Activated naive CD4-positive, alpha-beta T cell treated with anti-CD3 and anti-CD28 coated beads for 36 hours (primary cell): ENCODE measurements at regions not wholly inside any gene's neighbourhood (a gene's known extent, or its start where the extent isn't known, plus 50 kb on each side); places are given as distances from the start of the nearest gene placed in this dataset.

Experiments
- CTCF ChIA-PET: fragments of 350-600 bp; sonication (Branson Sonifier 250); formaldehyde crosslinking; loops from one replicate; lab custom pipeline; 2021; ENCODE audit warnings: antibody characterized with exemption; lab: Charles Lee
- DNase-seq: peaks from one replicate; pipeline ENCODE4 v3.0.0-alpha.2; 2020
- H3K27ac Mint-ChIP-seq: one replicate; pipeline ENCODE4 v1.8.0; 2021; ENCODE audit warnings: mild to moderate bottlenecking, mixed read lengths
- H3K27me3 Mint-ChIP-seq: one replicate; pipeline ENCODE4 v1.8.0; 2021; ENCODE audit warnings: low read depth, mixed read lengths
- H3K36me3 Mint-ChIP-seq: one replicate; pipeline ENCODE4 v1.8.0; 2021; ENCODE audit warnings: low read depth, mixed read lengths
- H3K4me1 Mint-ChIP-seq: one replicate; pipeline ENCODE4 v1.8.0; 2021; ENCODE audit warnings: low read depth, mixed read lengths
- H3K4me3 Mint-ChIP-seq: one replicate; pipeline ENCODE4 v1.8.0; 2021; ENCODE audit warnings: mild to moderate bottlenecking, moderate library complexity, mixed read lengths
- H3K9me3 Mint-ChIP-seq: one replicate; pipeline ENCODE4 v1.8.0; 2021; ENCODE audit warnings: mixed read lengths
- intact Hi-C: fragments of 100-400 bp; cut with micrococcal nuclease; formaldehyde crosslinking; loops from one replicate; pipeline ENCODE4 v1.15.1; 2023

GRCh38 chr21:33121715-33122475 is 52.0 kb downstream of the OLIG1 start:
- peaks cover 6% of the 10 kb centered on the region for H3K4me1 Mint-ChIP-seq
- H3K36me3 Mint-ChIP-seq, result no peaks in the 10 kb centered on the region
- DNase-seq, result no peak
- CTCF ChIA-PET, result interaction anchor here (0.6 kb wide), 1 partner anchor 289 kb away, joined by 5 read pairs; no protein-coding TSS in a partner anchor
- H3K4me3 Mint-ChIP-seq, result no peak overlapping the region
- H3K27ac Mint-ChIP-seq, result no peak overlapping the region
- H3K27me3 Mint-ChIP-seq, result no peaks in the 10 kb centered on the region
- no peaks in the 10 kb centered on the region for H3K9me3 Mint-ChIP-seq
- intact Hi-C loops, result loop anchor here (10.0 kb wide), 1 partner anchor 97 kb away; the partner anchor contains the start of gene OLIG2

- no peak overlapping the region for H3K4me3 Mint-ChIP-seq
- CTCF ChIA-PET, result no interaction called here
- H3K27me3 Mint-ChIP-seq, result no peaks in the 10 kb centered on the region
- H3K9me3 Mint-ChIP-seq, result no peaks in the 10 kb centered on the region
- H3K36me3 Mint-ChIP-seq, result no peaks in the 10 kb centered on the region
- intact Hi-C loops, result loop anchor here (10.0 kb wide), 1 partner anchor 98 kb away; the partner anchor contains the start of gene OLIG2
- H3K4me1 Mint-ChIP-seq, result peaks cover 4% of the 10 kb centered on the region
- H3K27ac Mint-ChIP-seq, result no peak overlapping the region
- DNase-seq, result no peak
Observed at GRCh38 chr21:33122507-33122906, 52.6 kb downstream of the OLIG1 start.

DNA sequence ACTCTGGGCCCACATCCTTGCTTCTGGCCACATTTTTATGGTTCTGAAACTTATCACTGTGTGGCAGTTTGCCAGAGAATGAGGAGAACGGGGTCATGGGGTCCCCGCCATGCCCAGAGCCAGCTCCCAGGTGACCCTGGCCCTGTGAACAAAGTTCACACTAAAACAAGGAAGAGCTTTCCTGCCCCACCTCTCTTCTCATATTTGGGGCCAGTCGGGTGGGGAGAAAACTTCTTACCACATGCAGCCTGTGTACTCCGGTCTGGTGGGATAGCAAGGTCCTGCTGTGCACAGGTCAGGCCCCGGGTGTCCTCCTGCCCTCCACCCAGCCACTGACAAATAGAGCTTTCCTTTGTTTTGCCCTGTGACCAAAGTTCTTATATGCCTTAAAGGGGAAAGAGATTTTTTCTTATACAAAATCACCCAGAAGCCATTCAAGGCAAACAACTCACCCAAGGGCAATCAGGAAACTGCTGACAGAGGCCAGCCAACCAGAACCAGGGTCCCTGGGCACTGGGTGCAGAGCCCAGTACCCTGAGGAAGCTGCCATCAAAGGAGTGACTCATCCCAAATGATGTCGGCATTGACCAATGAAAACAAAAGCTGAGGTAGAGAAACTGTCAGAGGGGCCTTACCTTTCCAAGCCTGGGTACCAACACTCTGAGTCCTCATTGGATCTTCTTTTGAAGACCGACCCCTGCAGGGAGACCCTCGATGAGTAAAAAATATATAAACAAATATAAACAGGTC is 53.6 kb downstream of the OLIG1 start:
- H3K4me1 Mint-ChIP-seq, result peaks cover 4% of the 10 kb centered on the region
- H3K27me3 Mint-ChIP-seq, result no peaks in the 10 kb centered on the region
- no peak overlapping the region for H3K4me3 Mint-ChIP-seq
- intact Hi-C loops, result loop anchor here (10.0 kb wide), 1 partner anchor 99 kb away; the partner anchor contains the start of gene OLIG2
- H3K27ac Mint-ChIP-seq, result no peak overlapping the region
- no peaks in the 10 kb centered on the region for H3K9me3 Mint-ChIP-seq
- no peak for DNase-seq
- CTCF ChIA-PET, result no interaction called here
- no peaks in the 10 kb centered on the region for H3K36me3 Mint-ChIP-seq

- no peaks in the 10 kb centered on the region for H3K27me3 Mint-ChIP-seq
- H3K27ac Mint-ChIP-seq, result no peak overlapping the region
- H3K36me3 Mint-ChIP-seq, result no peaks in the 10 kb centered on the region
- CTCF ChIA-PET, result interaction anchor here (0.6 to 1.4 kb wide), 2 partner anchors 8 to 320 kb away, joined by 3 to 5 read pairs; no protein-coding TSS in a partner anchor
- H3K4me3 Mint-ChIP-seq, result no peak overlapping the region
- peaks cover 4% of the 10 kb centered on the region for H3K4me1 Mint-ChIP-seq
- H3K9me3 Mint-ChIP-seq, result no peaks in the 10 kb centered on the region
- DNase-seq, result no peak
- intact Hi-C loops, result loop anchor here (10.0 kb wide), 1 partner anchor 100 kb away; the partner anchor contains the start of gene OLIG2
Observed at GRCh38 chr21:33124889-33125288, 54.9 kb downstream of the OLIG1 start.

GRCh38 chr21:33125680-33126375 is 55.9 kb downstream of the OLIG1 start:
- intact Hi-C loops, result loop anchor here (2.0 to 10.0 kb wide), 2 partner anchors 101 to 293 kb away; partner anchors contain the start of gene OLIG2

DNA sequence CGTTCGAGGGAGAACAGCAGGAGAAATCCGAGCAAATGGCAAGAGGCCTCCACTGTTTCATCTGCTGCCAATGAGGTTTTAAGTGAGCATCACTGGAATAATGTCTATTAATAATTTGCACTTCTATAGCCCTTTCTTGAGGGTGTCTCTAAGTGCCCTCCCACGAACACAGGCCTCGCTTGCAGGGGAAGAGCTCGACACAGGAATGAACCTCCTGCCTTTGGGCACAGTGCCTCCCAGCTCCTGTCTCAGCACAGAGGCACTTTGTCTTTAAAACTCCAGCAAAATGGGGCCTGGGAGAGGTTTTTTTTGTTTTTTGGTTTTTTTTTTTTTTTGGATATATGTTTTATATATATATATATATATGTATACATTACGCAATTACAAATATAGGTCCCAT is 56.6 kb downstream of the OLIG1 start:
- H3K27ac Mint-ChIP-seq, result no peak overlapping the region
- no peak for DNase-seq
- no peaks in the 10 kb centered on the region for H3K36me3 Mint-ChIP-seq
- no peaks in the 10 kb centered on the region for H3K27me3 Mint-ChIP-seq
- H3K9me3 Mint-ChIP-seq, result no peaks in the 10 kb centered on the region
- no peak overlapping the region for H3K4me3 Mint-ChIP-seq
- intact Hi-C loops, result loop anchor here (2.0 to 10.0 kb wide), 2 partner anchors 102 to 294 kb away; partner anchors contain the start of gene OLIG2
- CTCF ChIA-PET, result interaction anchor here (0.6 to 2.4 kb wide), 14 partner anchors 8 to 296 kb away, joined by 3 to 18 read pairs (median 6); no protein-coding TSS in a partner anchor
- peaks cover 4% of the 10 kb centered on the region for H3K4me1 Mint-ChIP-seq

More at GRCh38 chr21:33125680-33126375, 55.9 kb downstream of the OLIG1 start:
- Mint-ChIP-seq H3K9me3 (no peaks in the 10 kb centered on the region), H3K36me3 (no peaks in the 10 kb centered on the region), H3K27ac (no peak overlapping the region), H3K4me1 (peaks cover 4% of the 10 kb centered on the region), H3K4me3 (no peak overlapping the region), H3K27me3 (no peaks in the 10 kb centered on the region)
- CTCF ChIA-PET, result interaction anchor here (0.6 to 1.4 kb wide), 2 partner anchors 9 to 236 kb away, joined by 3 read pairs; no protein-coding TSS in a partner anchor
- DNase-seq, result no peak

GRCh38 chr21:33127154-33127867 is 57.4 kb downstream of the OLIG1 start:
- CTCF ChIA-PET, result interaction anchor here (0.5 to 2.4 kb wide), 21 partner anchors 9 to 315 kb away, joined by 3 to 18 read pairs (median 5); no protein-coding TSS in a partner anchor
- Mint-ChIP-seq H3K36me3 (no peaks in the 10 kb centered on the region), H3K4me1 (peaks cover 4% of the 10 kb centered on the region), H3K27me3 (no peaks in the 10 kb centered on the region), H3K27ac (no peak overlapping the region), H3K4me3 (peak overlapping the region; percentile 55), H3K9me3 (no peaks in the 10 kb centered on the region)
- peak; percentile 84 for DNase-seq
- intact Hi-C loops, result loop anchor here (1.0 to 10.0 kb wide), 6 partner anchors 103 to 474 kb away; partner anchors contain the start of gene OLIG2

GRCh38 chr21:33127868-33128242 is 57.9 kb downstream of the OLIG1 start:
- Mint-ChIP-seq H3K9me3 (no peaks in the 10 kb centered on the region), H3K36me3 (no peaks in the 10 kb centered on the region)
- CTCF ChIA-PET, result interaction anchor here (0.8 to 2.4 kb wide), 20 partner anchors 9 to 297 kb away, joined by 3 to 18 read pairs (median 6); no protein-coding TSS in a partner anchor

DNA sequence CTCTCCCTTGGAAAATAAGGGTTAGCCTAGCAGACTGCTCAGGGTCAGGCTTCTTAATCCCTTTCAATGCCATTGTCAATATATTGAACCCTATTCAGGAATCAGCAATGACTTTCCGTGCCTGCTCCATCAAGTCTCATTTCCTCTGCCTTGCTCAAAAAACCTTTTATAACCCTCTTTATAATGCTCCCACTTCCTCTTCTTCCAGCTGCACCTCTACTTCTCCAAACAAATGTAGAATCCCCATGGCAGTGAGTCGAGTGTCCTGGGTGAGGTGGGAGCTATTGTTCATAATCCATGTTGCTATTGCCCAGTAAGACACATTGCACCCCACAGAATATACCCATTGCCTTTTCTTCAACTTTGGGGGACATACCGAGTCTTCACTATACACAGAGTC is 58.6 kb downstream of the OLIG1 start:
- no peak for DNase-seq
- no peaks in the 10 kb centered on the region for H3K9me3 Mint-ChIP-seq
- no peaks in the 10 kb centered on the region for H3K27me3 Mint-ChIP-seq
- CTCF ChIA-PET, result interaction anchor here (0.7 to 2.4 kb wide), 6 partner anchors 9 to 204 kb away, joined by 3 to 16 read pairs (median 4); no protein-coding TSS in a partner anchor
- peaks cover 4% of the 10 kb centered on the region for H3K4me1 Mint-ChIP-seq
- H3K4me3 Mint-ChIP-seq, result no peak overlapping the region
- no peaks in the 10 kb centered on the region for H3K36me3 Mint-ChIP-seq
- H3K27ac Mint-ChIP-seq, result no peak overlapping the region
- intact Hi-C loops, result loop anchor here (10.0 kb wide), 1 partner anchor 104 kb away; the partner anchor contains the start of gene OLIG2

More at GRCh38 chr21:33127868-33128242, 57.9 kb downstream of the OLIG1 start:
- Mint-ChIP-seq H3K4me1 (peaks cover 4% of the 10 kb centered on the region), H3K27ac (no peak overlapping the region), H3K27me3 (no peaks in the 10 kb centered on the region), H3K4me3 (no peak overlapping the region)
- intact Hi-C loops, result loop anchor here (1.0 to 10.0 kb wide), 6 partner anchors 103 to 475 kb away; partner anchors contain the start of gene OLIG2
- DNase-seq, result no peak

DNA sequence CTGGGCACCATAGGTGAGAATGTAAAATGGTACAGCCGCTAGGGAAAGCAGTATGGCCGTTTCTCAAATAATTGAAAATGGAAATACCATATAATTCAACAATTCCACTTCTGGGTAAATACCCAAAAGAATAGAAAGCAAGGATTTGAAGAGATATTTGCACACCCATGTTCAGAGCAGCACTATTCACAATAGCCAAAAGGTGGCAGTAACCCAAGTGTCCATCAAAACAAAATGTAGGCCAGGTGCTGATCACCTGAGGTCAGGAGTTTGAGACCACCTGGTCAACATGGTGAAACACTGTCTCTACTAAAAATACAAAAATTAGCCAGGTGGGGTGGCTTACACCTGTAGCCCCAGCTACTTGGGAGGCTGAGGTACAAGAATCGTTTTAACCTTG is 62.1 kb downstream of the OLIG1 start:
- CTCF ChIA-PET, result interaction anchor here (0.7 to 1.9 kb wide), 3 partner anchors 32 to 65 kb away, joined by 3 to 10 read pairs (median 3); no protein-coding TSS in a partner anchor
- intact Hi-C loops, result loop anchor here (1.0 to 5.0 kb wide), 3 partner anchors 65 to 315 kb away; no protein-coding TSS in a partner anchor
- Mint-ChIP-seq H3K4me1 (peaks cover 2% of the 10 kb centered on the region), H3K9me3 (no peaks in the 10 kb centered on the region), H3K36me3 (no peaks in the 10 kb centered on the region), H3K4me3 (no peak overlapping the region), H3K27ac (no peak overlapping the region), H3K27me3 (no peaks in the 10 kb centered on the region)
- no peak for DNase-seq

DNA sequence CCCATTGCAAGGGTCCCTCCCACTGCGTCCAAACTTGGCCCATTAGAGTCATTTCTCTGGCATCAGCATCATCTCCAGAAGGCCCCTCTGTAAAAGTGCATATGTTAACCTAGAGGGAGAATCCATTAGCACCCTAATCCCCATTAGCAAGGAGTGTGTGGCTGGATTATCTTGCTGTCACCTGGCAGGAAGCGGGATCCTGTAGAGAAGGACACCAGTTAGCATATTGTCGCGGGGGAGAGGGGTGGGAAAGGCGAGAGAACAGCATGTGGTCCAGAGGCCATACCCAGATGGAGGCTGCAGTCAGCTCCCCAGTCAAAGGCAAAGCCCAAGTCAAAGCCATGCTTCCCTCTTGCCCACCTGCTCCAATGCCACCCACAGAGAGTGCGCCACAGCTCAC is 64.0 kb downstream of the OLIG1 start:
- Mint-ChIP-seq H3K4me1 (no peaks in the 10 kb centered on the region), H3K27ac (no peak overlapping the region), H3K4me3 (no peak overlapping the region), H3K9me3 (no peaks in the 10 kb centered on the region), H3K36me3 (no peaks in the 10 kb centered on the region), H3K27me3 (no peaks in the 10 kb centered on the region)
- intact Hi-C loops, result loop anchor here (5.0 kb wide), 1 partner anchor 313 kb away; no protein-coding TSS in a partner anchor
- CTCF ChIA-PET, result interaction anchor here (2.0 kb wide), 1 partner anchor 63 kb away, joined by 11 read pairs; no protein-coding TSS in a partner anchor
- DNase-seq, result no peak
